Smooth muscle cell (in vitro differentiated cells): ENCODE measurements at regions not wholly inside any gene's neighbourhood (a gene's known extent, or its start where the extent isn't known, plus 50 kb on each side); places are given as distances from the start of the nearest gene placed in this dataset.

ENCODE experiments used
- DNase-seq: peaks from one replicate; lab custom pipeline; 2025; ENCODE audit not compliant: unreplicated experiment; lab: John Stamatoyannopoulos, UW
- H2AFZ ChIP-seq: fragments of 200-600 bp; sonication (generic); 2 replicates; pipeline ENCODE4 v1.6.0; 2016; ENCODE audit warnings: antibody characterized with exemption, low read depth, mild to moderate bottlenecking
- H3F3A ChIP-seq: fragments of 200-600 bp; sonication (generic); 2 replicates; pipeline ENCODE4 v1.6.0; 2017; ENCODE audit warnings: antibody characterized with exemption, low read depth
- H3K27ac ChIP-seq: fragments of 200-600 bp; sonication (generic); 2 replicates; pipeline ENCODE4 v1.5.1; 2016; ENCODE audit warnings: low read depth, mild to moderate bottlenecking
- H3K27me3 ChIP-seq: fragments of 200-600 bp; sonication (generic); 2 replicates; pipeline ENCODE4 v1.6.1; 2016; ENCODE audit warnings: low read depth, mild to moderate bottlenecking
- H3K36me3 ChIP-seq: fragments of 200-600 bp; sonication (generic); 2 replicates; pipeline ENCODE4 v1.5.1; 2016; ENCODE audit warnings: low read depth
- H3K4me1 ChIP-seq: fragments of 200-600 bp; sonication (generic); 2 replicates; pipeline ENCODE4 v1.5.1; 2016; ENCODE audit warnings: low read depth
- H3K4me2 ChIP-seq: fragments of 200-600 bp; sonication (generic); 2 replicates; pipeline ENCODE4 v1.6.0; 2016; ENCODE audit warnings: mild to moderate bottlenecking
- H3K4me3 ChIP-seq: fragments of 200-600 bp; sonication (generic); 2 replicates; pipeline ENCODE4 v1.5.1; 2016; ENCODE audit warnings: mild to moderate bottlenecking
- H3K79me2 ChIP-seq: fragments of 200-600 bp; sonication (generic); 2 replicates; pipeline ENCODE4 v1.6.0; 2016; ENCODE audit warnings: low read depth, mild to moderate bottlenecking
- H3K9ac ChIP-seq: fragments of 200-600 bp; sonication (generic); 2 replicates; pipeline ENCODE4 v1.6.0; 2016; ENCODE audit warnings: low read depth
- H3K9me3 ChIP-seq: fragments of 200-600 bp; sonication (generic); replicated peaks from 2 replicates; pipeline ENCODE4 v1.5.1; 2016; ENCODE audit warnings: low read depth
- H4K20me1 ChIP-seq: fragments of 200-600 bp; sonication (generic); 2 replicates; pipeline ENCODE4 v1.6.0; 2016; ENCODE audit warnings: low read depth
- WGBS: methylation state at CpG from one replicate; pipeline ENCODE4 v1.1.7; 2016; ENCODE audit warnings: low lambda C conversion rate; 5-methylcytosine and 5-hydroxymethylcytosine counted together
- TF ChIP-seq, protein P1 (sequence below): fragments of 200-600 bp; sonication (generic); IDR thresholded peaks from 2 replicates; pipeline ENCODE4 v1.5.1; 2017; ENCODE audit warnings: borderline replicate concordance, mild to moderate bottlenecking, antibody characterized with exemption; ENCODE audit not compliant: insufficient read depth, poor library complexity, severe bottlenecking

GRCh38 chr3:72384602-72385001 is 463.6 kb downstream of the SHQ1 start:
- WGBS, result 74% methylated on average over 5 of the region's 5 CpGs
- no peak overlapping the region for H2AFZ ChIP-seq
- TF ChIP-seq, protein P1, sequence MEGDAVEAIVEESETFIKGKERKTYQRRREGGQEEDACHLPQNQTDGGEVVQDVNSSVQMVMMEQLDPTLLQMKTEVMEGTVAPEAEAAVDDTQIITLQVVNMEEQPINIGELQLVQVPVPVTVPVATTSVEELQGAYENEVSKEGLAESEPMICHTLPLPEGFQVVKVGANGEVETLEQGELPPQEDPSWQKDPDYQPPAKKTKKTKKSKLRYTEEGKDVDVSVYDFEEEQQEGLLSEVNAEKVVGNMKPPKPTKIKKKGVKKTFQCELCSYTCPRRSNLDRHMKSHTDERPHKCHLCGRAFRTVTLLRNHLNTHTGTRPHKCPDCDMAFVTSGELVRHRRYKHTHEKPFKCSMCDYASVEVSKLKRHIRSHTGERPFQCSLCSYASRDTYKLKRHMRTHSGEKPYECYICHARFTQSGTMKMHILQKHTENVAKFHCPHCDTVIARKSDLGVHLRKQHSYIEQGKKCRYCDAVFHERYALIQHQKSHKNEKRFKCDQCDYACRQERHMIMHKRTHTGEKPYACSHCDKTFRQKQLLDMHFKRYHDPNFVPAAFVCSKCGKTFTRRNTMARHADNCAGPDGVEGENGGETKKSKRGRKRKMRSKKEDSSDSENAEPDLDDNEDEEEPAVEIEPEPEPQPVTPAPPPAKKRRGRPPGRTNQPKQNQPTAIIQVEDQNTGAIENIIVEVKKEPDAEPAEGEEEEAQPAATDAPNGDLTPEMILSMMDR, result no peak
- DNase-seq, result no peak
- no peaks in the 10 kb centered on the region for H3K9me3 ChIP-seq
- H3K27me3 ChIP-seq, result no peaks in the 10 kb centered on the region
- H3K79me2 ChIP-seq, result peaks cover 100% of the 10 kb centered on the region
- peaks cover 9% of the 10 kb centered on the region for H3F3A ChIP-seq
- no peak overlapping the region for H3K27ac ChIP-seq
- H3K4me1 ChIP-seq, result peaks cover 15% of the 10 kb centered on the region
- peaks cover 100% of the 10 kb centered on the region for H4K20me1 ChIP-seq
- H3K36me3 ChIP-seq, result no peaks in the 10 kb centered on the region
- H3K9ac ChIP-seq, result no peak overlapping the region
- H3K4me2 ChIP-seq, result no peak overlapping the region
- no peak overlapping the region for H3K4me3 ChIP-seq

GRCh38 chr3:72383883-72384282 is 464.4 kb downstream of the SHQ1 start:
- Histone ChIP-seq H2AFZ (no peak overlapping the region), H4K20me1 (peaks cover 100% of the 10 kb centered on the region), H3K27ac (no peak overlapping the region), H3K79me2 (peaks cover 99% of the 10 kb centered on the region), H3K9ac (no peak overlapping the region), H3K36me3 (no peaks in the 10 kb centered on the region), H3K4me3 (no peak overlapping the region), H3K4me1 (peaks cover 20% of the 10 kb centered on the region), H3F3A (peaks cover 8% of the 10 kb centered on the region), H3K4me2 (no peak overlapping the region), H3K27me3 (no peaks in the 10 kb centered on the region), H3K9me3 (no peaks in the 10 kb centered on the region)
- no peak for DNase-seq
- 72% methylated on average over 4 of the region's 4 CpGs for WGBS
- TF ChIP-seq, protein P1, result no peak

DNA sequence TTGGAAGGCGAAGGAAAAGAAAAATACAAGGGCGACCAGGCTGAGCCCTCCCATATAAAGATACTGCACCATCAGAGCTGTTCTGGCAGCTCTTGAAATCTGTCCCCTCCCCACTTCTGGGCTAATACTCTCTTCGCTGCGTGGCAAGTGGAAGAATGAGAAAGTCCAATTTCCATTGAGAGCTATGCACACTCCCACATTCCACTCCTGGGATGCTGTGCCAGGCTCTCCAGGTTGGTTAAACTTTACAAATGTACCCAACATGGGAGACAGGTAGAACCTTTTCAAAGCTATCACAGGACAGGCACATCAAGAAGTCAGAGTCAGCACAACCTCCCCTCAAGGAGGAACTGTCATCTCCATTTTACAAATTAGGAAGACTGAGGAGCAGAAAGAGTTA is 465.0 kb downstream of the SHQ1 start:
- no peaks in the 10 kb centered on the region for H3K9me3 ChIP-seq
- TF ChIP-seq, protein P1, result no peak
- H3K4me3 ChIP-seq, result no peak overlapping the region
- H4K20me1 ChIP-seq, result peaks cover 100% of the 10 kb centered on the region
- H3F3A ChIP-seq, result peaks cover 8% of the 10 kb centered on the region
- no peaks in the 10 kb centered on the region for H3K27me3 ChIP-seq
- DNase-seq, result no peak
- H3K36me3 ChIP-seq, result peaks cover 3% of the 10 kb centered on the region
- no peak overlapping the region for H3K9ac ChIP-seq
- H3K4me1 ChIP-seq, result peaks cover 20% of the 10 kb centered on the region
- H2AFZ ChIP-seq, result no peak overlapping the region
- H3K27ac ChIP-seq, result no peak overlapping the region
- peaks cover 96% of the 10 kb centered on the region for H3K79me2 ChIP-seq
- no peak overlapping the region for H3K4me2 ChIP-seq
- WGBS, result 96% methylated on average over 4 of the region's 4 CpGs

DNA sequence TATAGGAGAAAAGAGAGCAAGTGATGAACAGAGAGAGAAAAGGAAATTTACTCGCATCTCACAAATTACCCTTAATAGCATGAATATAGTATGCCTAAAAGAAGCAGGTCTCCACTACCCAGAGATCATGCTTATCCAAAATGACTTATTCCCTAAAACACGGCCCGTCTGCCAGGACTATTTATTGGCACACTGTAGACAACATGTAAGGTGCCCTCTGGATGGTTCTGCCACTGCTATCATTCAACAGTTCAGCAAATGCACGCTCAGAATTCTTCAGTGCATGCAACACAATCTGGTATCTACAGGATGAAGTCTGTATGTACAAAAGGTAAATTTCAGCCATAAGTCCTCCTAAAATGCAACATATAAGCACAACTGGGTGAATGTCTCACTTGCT is 465.8 kb downstream of the SHQ1 start:
- H2AFZ ChIP-seq, result no peak overlapping the region
- no peak overlapping the region for H3K4me3 ChIP-seq
- peaks cover 88% of the 10 kb centered on the region for H3K79me2 ChIP-seq
- no peak overlapping the region for H3K4me2 ChIP-seq
- peaks cover 8% of the 10 kb centered on the region for H3F3A ChIP-seq
- peaks cover 22% of the 10 kb centered on the region for H3K4me1 ChIP-seq
- no peak overlapping the region for H3K9ac ChIP-seq
- DNase-seq, result no peak
- H3K27ac ChIP-seq, result no peak overlapping the region
- 96% methylated on average over 4 of the region's 4 CpGs for WGBS
- H3K36me3 ChIP-seq, result peaks cover 7% of the 10 kb centered on the region
- no peaks in the 10 kb centered on the region for H3K9me3 ChIP-seq
- no peaks in the 10 kb centered on the region for H3K27me3 ChIP-seq
- H4K20me1 ChIP-seq, result peaks cover 95% of the 10 kb centered on the region
- TF ChIP-seq, protein P1, result no peak
